Caco-2 (cell line): ENCODE measurements at regions not wholly inside any gene's neighbourhood (a gene's known extent, or its start where the extent isn't known, plus 50 kb on each side); places are given as distances from the start of the nearest gene placed in this dataset.
A peak's percentile ranks its signal among the peaks of the same experiment; 100 is the strongest.

ENCODE experiments used
- BruUV-seq: library from RNA; stranded (reverse); fragments of 400-500 nt; replicated peaks from 2 replicates; lab custom pipeline; 2021; lab: Mats Ljungman, UMichigan
- CTCF ChIA-PET: fragments of 300-600 bp; sonication (Branson Sonifier 250); formaldehyde crosslinking; loops from one replicate; lab custom pipeline; 2022; ENCODE audit warnings: antibody characterized with exemption; lab: Charles Lee
- POLR2A ChIA-PET: fragments of 300-600 bp; sonication (Branson Sonifier 250); formaldehyde crosslinking; loops from one replicate; lab custom pipeline; 2022; ENCODE audit warnings: antibody characterized with exemption; lab: Charles Lee
- DNase-seq, 2 experiments: peaks; one replicate each; pipeline versions ENCODE4 v3.0.0 to v3.0.0-alpha.2; 2020 to 2022
- H3K27me3 ChIP-seq: replicated peaks from 2 replicates; pipeline ENCODE4 v1.6.0; 2011; ENCODE audit warnings: low read length; ENCODE audit not compliant: control insufficient read depth, insufficient read depth
- H3K36me3 ChIP-seq: 2 replicates; pipeline ENCODE4 v1.5.1; 2011; ENCODE audit warnings: low read length; ENCODE audit not compliant: control insufficient read depth, insufficient read depth
- H3K4me1 ChIP-seq: fragments of 250-450 bp; sonication (Bioruptor Pico); 2 replicates; pipeline ENCODE4 v1.5.1; 2020; ENCODE audit warnings: mild to moderate bottlenecking
- H3K4me3 ChIP-seq: 2 replicates; pipeline ENCODE4 v1.5.1; 2011; ENCODE audit warnings: low read depth, mild to moderate bottlenecking, control low read depth, low read length
- H3K9me3 ChIP-seq: fragments of 250-450 bp; sonication (Bioruptor Pico); 2 replicates; pipeline ENCODE4 v1.5.1; 2020; ENCODE audit warnings: mild to moderate bottlenecking, moderate library complexity
- H3K27ac Mint-ChIP-seq: one replicate; pipeline ENCODE4 v1.8.0; 2022; ENCODE audit warnings: mixed read lengths; ENCODE audit not compliant: unreplicated experiment
- H3K27me3 Mint-ChIP-seq: one replicate; pipeline ENCODE4 v1.8.0; 2022; ENCODE audit warnings: mixed read lengths; ENCODE audit not compliant: insufficient read depth, unreplicated experiment
- H3K36me3 Mint-ChIP-seq: one replicate; pipeline ENCODE4 v1.8.0; 2022; ENCODE audit warnings: mild to moderate bottlenecking, mixed read lengths; ENCODE audit not compliant: insufficient read depth, unreplicated experiment
- H3K4me1 Mint-ChIP-seq: one replicate; pipeline ENCODE4 v1.8.0; 2022; ENCODE audit warnings: low read depth, mixed read lengths; ENCODE audit not compliant: unreplicated experiment
- H3K4me3 Mint-ChIP-seq: one replicate; pipeline ENCODE4 v1.8.0; 2022; ENCODE audit warnings: mild to moderate bottlenecking, moderate library complexity, mixed read lengths; ENCODE audit not compliant: unreplicated experiment
- H3K9me3 Mint-ChIP-seq: one replicate; pipeline ENCODE4 v1.8.0; 2022; ENCODE audit warnings: mixed read lengths; ENCODE audit not compliant: unreplicated experiment
- intact Hi-C: fragments of 100-400 bp; cut with micrococcal nuclease; formaldehyde crosslinking; loops from one replicate; pipeline ENCODE4 v1.10.0; 2022; ENCODE audit not compliant: unreplicated experiment
- TF ChIP-seq, protein P1 (sequence below), 2 experiments: fragments of 200-600 bp in 1 of 2; IDR thresholded peaks; 1 replicate in 1 of 2; 2 replicates in 1 of 2; pipeline versions ENCODE4 v1.5.1 to v1.8.0; 2011 to 2022; ENCODE audit warnings: antibody characterized with exemption in 1 of 2, control low read depth in 1 of 2, inconsistent platforms in 1 of 2, low read depth in 1 of 2, low read length in 1 of 2, mild to moderate bottlenecking in 1 of 2, moderate library complexity in 1 of 2; ENCODE audit not compliant: insufficient read depth in 1 of 2, severe bottlenecking in 1 of 2, unreplicated experiment in 1 of 2

DNA sequence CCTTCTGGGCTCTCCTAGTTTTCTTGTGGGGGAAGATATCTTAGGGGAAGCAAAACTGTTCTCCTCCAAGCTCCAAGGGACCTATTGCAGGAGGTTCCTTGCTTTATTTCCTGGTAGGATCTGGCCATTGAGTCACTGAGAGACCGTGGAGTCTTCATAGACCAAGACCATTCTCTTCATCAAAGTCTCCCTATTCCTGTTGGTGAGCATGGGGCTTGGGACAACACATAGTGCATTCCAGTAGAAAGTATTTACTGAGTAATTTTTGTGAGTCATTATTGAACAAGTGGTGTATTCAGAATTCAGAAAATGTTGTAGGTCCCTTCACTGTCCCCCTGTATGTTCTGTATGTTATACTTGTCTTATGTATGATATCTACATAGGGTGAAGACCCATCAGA, 133.6 kb downstream of the CDH26 start:
- peaks cover 16% of the 10 kb centered on the region for H3K9me3 ChIP-seq
- H3K27me3 ChIP-seq = no peaks in the 10 kb centered on the region; the same call in 1 of the 2 replicates
- no peak overlapping the region for H3K4me3 Mint-ChIP-seq
- H3K4me1 ChIP-seq = no peaks in the 10 kb centered on the region
- DNase-seq = no peak
- ChIA-PET POLR2A (no interaction called here), CTCF (no interaction called here)
- BruUV-seq = no TSS peak
- no peaks in the 10 kb centered on the region for H3K36me3 Mint-ChIP-seq
- H3K9me3 Mint-ChIP-seq = peaks cover 9% of the 10 kb centered on the region
- intact Hi-C loops = no loop called here
- H3K27ac Mint-ChIP-seq = no peak overlapping the region
- peaks cover 11% of the 10 kb centered on the region for H3K27me3 Mint-ChIP-seq
- H3K4me1 Mint-ChIP-seq = no peaks in the 10 kb centered on the region
- TF ChIP-seq, protein P1, sequence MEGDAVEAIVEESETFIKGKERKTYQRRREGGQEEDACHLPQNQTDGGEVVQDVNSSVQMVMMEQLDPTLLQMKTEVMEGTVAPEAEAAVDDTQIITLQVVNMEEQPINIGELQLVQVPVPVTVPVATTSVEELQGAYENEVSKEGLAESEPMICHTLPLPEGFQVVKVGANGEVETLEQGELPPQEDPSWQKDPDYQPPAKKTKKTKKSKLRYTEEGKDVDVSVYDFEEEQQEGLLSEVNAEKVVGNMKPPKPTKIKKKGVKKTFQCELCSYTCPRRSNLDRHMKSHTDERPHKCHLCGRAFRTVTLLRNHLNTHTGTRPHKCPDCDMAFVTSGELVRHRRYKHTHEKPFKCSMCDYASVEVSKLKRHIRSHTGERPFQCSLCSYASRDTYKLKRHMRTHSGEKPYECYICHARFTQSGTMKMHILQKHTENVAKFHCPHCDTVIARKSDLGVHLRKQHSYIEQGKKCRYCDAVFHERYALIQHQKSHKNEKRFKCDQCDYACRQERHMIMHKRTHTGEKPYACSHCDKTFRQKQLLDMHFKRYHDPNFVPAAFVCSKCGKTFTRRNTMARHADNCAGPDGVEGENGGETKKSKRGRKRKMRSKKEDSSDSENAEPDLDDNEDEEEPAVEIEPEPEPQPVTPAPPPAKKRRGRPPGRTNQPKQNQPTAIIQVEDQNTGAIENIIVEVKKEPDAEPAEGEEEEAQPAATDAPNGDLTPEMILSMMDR (IDR thresholded peaks at IDR 0.05; ENCODE audit: insufficient read depth in 1 of 2, low read depth in 1 of 2, low read length in 1 of 2, severe bottlenecking in 1 of 2, unreplicated experiment in 1 of 2) = no peak
- H3K4me3 ChIP-seq = no peak overlapping the region
- no peaks in the 10 kb centered on the region for H3K36me3 ChIP-seq

DNA sequence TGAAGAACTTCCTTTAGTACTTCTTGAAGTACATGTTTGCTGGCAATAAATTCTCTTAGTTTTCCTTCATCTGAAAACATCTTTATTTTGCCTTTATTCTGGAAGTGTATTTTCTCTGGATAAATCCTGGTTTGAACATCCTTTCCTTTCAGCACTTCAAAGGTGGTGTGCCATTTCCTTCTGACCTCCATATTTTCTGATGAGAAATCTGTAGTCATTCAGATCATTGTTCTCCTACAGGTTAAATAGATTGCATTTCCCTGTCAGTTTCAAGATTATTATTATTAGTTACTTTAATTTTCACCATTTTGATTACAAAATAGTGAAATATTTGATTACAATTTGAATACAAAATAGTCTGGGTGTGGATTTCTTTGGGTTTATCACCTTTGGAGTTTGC, 134.5 kb downstream of the CDH26 start:
- Histone ChIP-seq H3K4me3 (no peak overlapping the region), H3K9me3 (peaks cover 16% of the 10 kb centered on the region), H3K27me3 (no peaks in the 10 kb centered on the region; the same call in 1 of the 2 replicates), H3K4me1 (no peaks in the 10 kb centered on the region), H3K36me3 (no peaks in the 10 kb centered on the region)
- no peaks in the 10 kb centered on the region for H3K4me1 Mint-ChIP-seq
- H3K9me3 Mint-ChIP-seq = peaks cover 15% of the 10 kb centered on the region
- intact Hi-C loops = no loop called here
- CTCF ChIA-PET = no interaction called here
- DNase-seq = no peak
- POLR2A ChIA-PET = no interaction called here
- no peak overlapping the region for H3K27ac Mint-ChIP-seq
- BruUV-seq = no TSS peak
- peaks cover 13% of the 10 kb centered on the region for H3K27me3 Mint-ChIP-seq
- no peak overlapping the region for H3K4me3 Mint-ChIP-seq
- TF ChIP-seq, protein P1 (IDR thresholded peaks at IDR 0.05; ENCODE audit: insufficient read depth in 1 of 2, low read depth in 1 of 2, low read length in 1 of 2, severe bottlenecking in 1 of 2, unreplicated experiment in 1 of 2) = no peak
- H3K36me3 Mint-ChIP-seq = no peaks in the 10 kb centered on the region

DNA sequence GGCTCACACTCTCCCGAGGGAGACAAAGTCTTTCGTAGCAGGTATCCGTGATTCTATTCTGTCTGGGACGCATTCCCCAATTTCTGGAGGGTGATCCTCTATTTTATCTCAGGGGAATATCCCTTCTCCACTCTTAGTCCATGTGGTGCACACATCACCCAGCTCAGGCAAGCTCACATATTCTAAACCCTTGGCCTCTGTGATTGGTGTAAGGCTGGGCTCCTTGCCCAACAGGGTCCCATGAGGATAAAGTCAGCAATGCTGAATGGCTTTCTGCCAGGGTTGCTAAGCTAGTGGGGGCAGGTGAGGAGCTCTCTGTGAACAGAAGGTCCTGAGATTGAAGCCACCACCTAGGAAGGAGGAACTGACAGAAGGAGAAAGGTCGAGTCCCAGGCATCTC, 137.2 kb downstream of the CDH26 start:
- H3K9me3 Mint-ChIP-seq = peaks cover 26% of the 10 kb centered on the region
- BruUV-seq = no TSS peak

More for the DNA sequence above, 137.2 kb downstream of the CDH26 start:
- H3K36me3 Mint-ChIP-seq = no peaks in the 10 kb centered on the region
- POLR2A ChIA-PET = no interaction called here
- DNase-seq = peak in 1 of 2 experiments; percentile 24
- CTCF ChIA-PET = no interaction called here
- no peak overlapping the region for H3K4me3 ChIP-seq
- peaks cover 13% of the 10 kb centered on the region for H3K27me3 Mint-ChIP-seq
- intact Hi-C loops = no loop called here
- TF ChIP-seq, protein P1 (IDR thresholded peaks at IDR 0.05; ENCODE audit: insufficient read depth in 1 of 2, low read depth in 1 of 2, low read length in 1 of 2, severe bottlenecking in 1 of 2, unreplicated experiment in 1 of 2) = no peak
- no peaks in the 10 kb centered on the region for H3K4me1 ChIP-seq
- no peaks in the 10 kb centered on the region for H3K4me1 Mint-ChIP-seq
- H3K4me3 Mint-ChIP-seq = no peak overlapping the region
- no peaks in the 10 kb centered on the region for H3K36me3 ChIP-seq
- H3K9me3 ChIP-seq = peaks cover 16% of the 10 kb centered on the region
- H3K27me3 ChIP-seq = peaks cover 1% of the 10 kb centered on the region; the same call in 1 of the 2 replicates
- no peak overlapping the region for H3K27ac Mint-ChIP-seq
